C4-2B (cell line): ENCODE measurements at regions not wholly inside any gene's neighbourhood (a gene's known extent, or its start where the extent isn't known, plus 50 kb on each side); places are given as distances from the start of the nearest gene placed in this dataset.

Experiments used
- CTCF ChIP-seq: fragments of 450-650 bp; conservative IDR thresholded peaks from 2 replicates; pipeline ENCODE4 v1.5.1; 2017; ENCODE audit warnings: mild to moderate bottlenecking
- ZFX ChIP-seq: fragments of 450-650 bp; IDR thresholded peaks from 2 replicates; pipeline ENCODE4 v1.6.1; 2017

DNA sequence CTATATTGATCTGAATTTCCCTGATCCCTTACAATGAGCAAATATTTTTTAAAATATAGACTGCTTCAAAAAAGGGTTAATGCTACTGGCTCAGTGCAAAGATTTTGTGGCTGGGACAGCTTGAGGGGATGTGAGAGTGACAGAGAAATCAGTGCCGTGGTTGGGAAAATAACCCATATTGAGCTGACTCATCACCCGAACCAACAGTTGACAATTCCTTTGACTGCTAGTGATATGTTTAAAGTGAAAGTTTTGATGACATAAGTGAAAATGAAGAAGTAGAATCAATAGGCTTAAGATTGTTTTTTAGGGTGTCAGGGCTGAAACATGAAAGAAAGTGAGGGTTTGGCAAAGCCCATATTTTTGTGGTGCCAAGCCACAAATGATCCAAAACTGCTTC lies 257.1 kb upstream of the TENM4 start:
- TF ChIP-seq CTCF (no peak), ZFX (no peak)
